HFFc6 (cell line): ENCODE measurements at regions not wholly inside any gene's neighbourhood (a gene's known extent, or its start where the extent isn't known, plus 50 kb on each side); places are given as distances from the start of the nearest gene placed in this dataset.

Source experiments
- DNase-seq: peaks from one replicate; pipeline ENCODE4 v3.0.0-alpha.2; 2018
- H3K27ac Mint-ChIP-seq: 2 replicates; pipeline ENCODE4 v1.8.0; 2020; ENCODE audit warnings: mild to moderate bottlenecking, mixed read lengths
- H3K27me3 Mint-ChIP-seq: 2 replicates; pipeline ENCODE4 v1.8.0; 2021; ENCODE audit warnings: mild to moderate bottlenecking, moderate library complexity, mixed read lengths; ENCODE audit not compliant: insufficient read depth
- H3K36me3 Mint-ChIP-seq: 2 replicates; pipeline ENCODE4 v1.8.0; 2021; ENCODE audit warnings: low read depth, mixed read lengths
- H3K4me1 Mint-ChIP-seq: 2 replicates; pipeline ENCODE4 v1.8.0; 2020; ENCODE audit warnings: low read depth, mixed read lengths
- H3K4me3 Mint-ChIP-seq: 2 replicates; pipeline ENCODE4 v1.8.0; 2020; ENCODE audit warnings: mild to moderate bottlenecking, moderate library complexity, mixed read lengths
- H3K9me3 Mint-ChIP-seq: 2 replicates; pipeline ENCODE4 v1.8.0; 2020; ENCODE audit warnings: mild to moderate bottlenecking, mixed read lengths
- TF ChIP-seq, protein P1 (sequence below): fragments of 200-600 bp; sonication (generic); IDR thresholded peaks from 2 replicates; pipeline ENCODE4 v1.5.0; 2021; ENCODE audit warnings: antibody characterized with exemption, mild to moderate bottlenecking

DNA sequence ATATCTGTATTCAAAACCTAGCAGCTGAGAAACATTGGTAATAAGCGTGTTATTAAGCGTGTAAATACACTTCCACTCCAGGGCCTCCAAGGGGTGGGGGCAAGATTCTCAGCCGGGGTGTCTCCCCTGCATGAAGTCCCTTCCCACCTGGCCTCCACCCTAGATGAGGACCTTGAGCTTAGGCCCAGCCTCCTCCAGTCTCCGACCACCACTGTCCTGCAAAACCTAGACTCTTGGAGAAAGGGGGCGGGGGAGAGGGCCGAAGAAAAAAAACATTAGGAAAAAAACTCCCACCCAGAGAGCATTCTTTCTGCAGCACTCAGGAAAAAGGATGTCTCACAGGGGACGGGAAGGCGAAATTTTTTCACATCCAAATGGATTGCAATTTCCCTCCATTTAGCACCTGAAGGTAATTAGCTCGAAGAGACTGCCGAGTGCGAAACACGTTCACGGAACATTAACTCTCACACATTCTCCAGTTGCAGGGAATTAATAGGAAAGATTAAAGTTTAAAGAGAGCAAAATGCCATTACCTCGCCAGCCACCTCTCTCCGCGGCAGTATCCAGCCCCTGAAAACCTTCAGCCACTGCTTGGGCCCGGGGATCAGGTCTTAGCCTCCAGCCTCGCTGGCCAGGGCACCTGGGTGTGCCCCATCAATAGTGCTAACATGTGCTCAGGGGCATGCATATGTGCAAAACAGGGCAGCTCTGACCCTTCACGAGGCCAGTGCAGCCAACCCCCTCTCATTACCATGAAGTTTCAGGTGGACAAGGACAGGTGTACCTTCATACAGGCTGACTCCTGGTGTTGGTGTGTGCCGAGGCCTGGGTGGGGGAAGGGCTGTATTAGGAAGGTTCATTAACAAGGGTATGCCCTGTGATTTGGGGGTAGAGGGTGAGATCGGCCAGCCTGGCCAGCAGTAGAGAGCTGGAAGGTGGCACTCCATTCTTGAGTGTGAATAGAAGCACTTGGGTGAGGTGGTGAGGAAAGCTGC lies 77.2 kb downstream of the HIF1AN start:
- TF ChIP-seq, protein P1, sequence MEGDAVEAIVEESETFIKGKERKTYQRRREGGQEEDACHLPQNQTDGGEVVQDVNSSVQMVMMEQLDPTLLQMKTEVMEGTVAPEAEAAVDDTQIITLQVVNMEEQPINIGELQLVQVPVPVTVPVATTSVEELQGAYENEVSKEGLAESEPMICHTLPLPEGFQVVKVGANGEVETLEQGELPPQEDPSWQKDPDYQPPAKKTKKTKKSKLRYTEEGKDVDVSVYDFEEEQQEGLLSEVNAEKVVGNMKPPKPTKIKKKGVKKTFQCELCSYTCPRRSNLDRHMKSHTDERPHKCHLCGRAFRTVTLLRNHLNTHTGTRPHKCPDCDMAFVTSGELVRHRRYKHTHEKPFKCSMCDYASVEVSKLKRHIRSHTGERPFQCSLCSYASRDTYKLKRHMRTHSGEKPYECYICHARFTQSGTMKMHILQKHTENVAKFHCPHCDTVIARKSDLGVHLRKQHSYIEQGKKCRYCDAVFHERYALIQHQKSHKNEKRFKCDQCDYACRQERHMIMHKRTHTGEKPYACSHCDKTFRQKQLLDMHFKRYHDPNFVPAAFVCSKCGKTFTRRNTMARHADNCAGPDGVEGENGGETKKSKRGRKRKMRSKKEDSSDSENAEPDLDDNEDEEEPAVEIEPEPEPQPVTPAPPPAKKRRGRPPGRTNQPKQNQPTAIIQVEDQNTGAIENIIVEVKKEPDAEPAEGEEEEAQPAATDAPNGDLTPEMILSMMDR = no peak
- Mint-ChIP-seq H3K9me3 (no peaks in the 10 kb centered on the region), H3K4me1 (no peaks in the 10 kb centered on the region), H3K4me3 (no peak overlapping the region), H3K27me3 (peaks cover 55% of the 10 kb centered on the region), H3K27ac (no peak overlapping the region), H3K36me3 (no peaks in the 10 kb centered on the region)
- no peak for DNase-seq

DNA sequence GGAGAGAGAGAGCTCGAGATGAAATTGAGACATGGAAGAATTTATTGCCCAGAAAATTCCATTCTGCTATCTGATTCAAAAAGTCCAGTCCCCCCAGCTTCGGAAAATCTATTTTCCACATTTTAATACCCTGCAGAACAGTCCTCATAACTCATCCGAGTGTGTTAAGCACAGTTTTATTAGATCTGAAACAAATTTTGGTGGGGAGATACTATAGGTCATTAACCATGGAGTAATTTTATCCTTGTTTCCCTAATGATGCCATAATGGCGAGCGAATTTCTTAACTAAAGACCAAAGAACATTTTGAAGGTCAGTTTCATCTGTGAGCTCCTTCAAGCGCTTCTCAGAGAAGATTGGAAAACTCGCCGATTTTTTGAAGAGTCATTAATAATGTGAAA lies 78.1 kb downstream of the HIF1AN start:
- no peaks in the 10 kb centered on the region for H3K4me1 Mint-ChIP-seq
- no peak overlapping the region for H3K4me3 Mint-ChIP-seq
- DNase-seq = no peak
- H3K27me3 Mint-ChIP-seq = peaks cover 53% of the 10 kb centered on the region
- TF ChIP-seq, protein P1 = no peak
- H3K27ac Mint-ChIP-seq = no peak overlapping the region
- no peaks in the 10 kb centered on the region for H3K9me3 Mint-ChIP-seq
- H3K36me3 Mint-ChIP-seq = no peaks in the 10 kb centered on the region

DNA sequence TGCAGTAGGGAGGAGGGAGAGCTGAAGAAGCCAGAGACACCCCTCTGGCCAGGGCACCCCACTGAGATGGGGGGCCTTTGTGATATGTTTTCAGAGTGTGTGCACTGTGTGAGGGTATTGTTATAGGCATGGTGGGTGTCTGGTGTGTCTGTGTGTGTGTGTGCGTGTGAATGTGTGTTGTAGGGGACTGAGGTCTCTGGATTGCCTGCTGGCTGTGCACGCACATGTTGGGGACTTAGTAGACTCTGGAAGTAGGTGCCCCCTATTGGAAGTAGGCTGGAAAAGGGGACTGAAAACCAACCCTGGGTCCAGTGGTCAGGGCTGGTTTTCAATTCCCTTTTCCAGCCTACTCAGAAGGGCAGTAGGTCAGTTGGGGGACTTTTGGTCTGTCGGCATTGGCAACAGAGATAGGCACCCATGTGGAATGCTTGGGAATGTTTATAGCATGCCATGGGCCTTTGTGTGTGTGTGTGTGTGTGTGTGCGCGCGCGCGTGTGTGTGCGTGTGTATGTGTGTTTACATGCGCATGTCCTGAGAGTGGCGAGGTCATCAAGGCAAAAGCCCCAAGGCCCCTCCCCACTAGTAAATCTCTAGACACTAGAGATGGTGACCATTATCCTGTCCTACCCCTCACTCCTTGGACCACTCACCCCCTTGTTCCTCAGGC lies 78.8 kb downstream of the HIF1AN start:
- no peaks in the 10 kb centered on the region for H3K4me1 Mint-ChIP-seq
- H3K4me3 Mint-ChIP-seq = no peak overlapping the region
- DNase-seq = no peak
- no peaks in the 10 kb centered on the region for H3K36me3 Mint-ChIP-seq
- peaks cover 50% of the 10 kb centered on the region for H3K27me3 Mint-ChIP-seq
- H3K9me3 Mint-ChIP-seq = no peaks in the 10 kb centered on the region
- TF ChIP-seq, protein P1 = no peak
- H3K27ac Mint-ChIP-seq = no peak overlapping the region

DNA sequence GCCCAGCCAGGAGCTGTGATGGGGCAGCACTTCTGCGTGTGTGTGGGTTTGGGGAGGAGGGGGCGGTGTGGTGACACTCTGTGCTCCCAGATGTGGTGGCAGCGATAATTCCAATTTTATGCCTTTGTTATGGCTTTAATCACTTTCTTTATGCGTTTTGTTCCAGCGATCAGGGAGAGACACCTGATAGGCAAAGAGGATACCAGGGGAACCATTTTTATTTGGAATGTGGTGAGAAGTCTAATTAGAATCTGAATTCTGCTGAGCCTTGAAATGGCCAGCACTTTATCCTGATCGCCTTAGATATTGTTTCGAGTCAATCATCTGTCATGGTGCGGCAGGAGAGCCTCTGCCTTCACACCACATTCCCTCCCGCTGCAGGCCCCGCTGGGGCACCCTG lies 79.5 kb downstream of the HIF1AN start:
- Mint-ChIP-seq H3K9me3 (no peaks in the 10 kb centered on the region), H3K4me1 (no peaks in the 10 kb centered on the region), H3K36me3 (no peaks in the 10 kb centered on the region), H3K27me3 (peaks cover 52% of the 10 kb centered on the region), H3K4me3 (no peak overlapping the region), H3K27ac (no peak overlapping the region)
- TF ChIP-seq, protein P1 = no peak
- DNase-seq = no peak

DNA sequence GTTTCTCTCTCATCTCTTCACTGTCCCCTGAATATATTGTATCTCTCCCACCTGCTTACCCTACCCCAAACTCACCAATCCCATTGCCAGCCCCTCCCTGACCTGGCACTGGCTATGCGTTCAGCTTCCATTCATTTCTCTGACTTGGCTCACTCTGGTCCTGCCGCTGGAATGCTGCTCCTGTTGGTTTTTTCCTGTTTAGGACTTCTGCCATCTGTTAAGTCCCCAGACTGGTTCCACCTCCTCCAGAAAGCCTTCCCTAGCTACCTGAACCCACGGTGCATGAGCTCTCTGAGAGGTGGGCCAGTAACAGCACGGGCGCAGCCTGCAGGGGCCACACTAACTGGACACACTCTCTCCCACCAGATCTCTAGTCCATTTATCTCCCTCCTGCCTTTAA lies 80.2 kb downstream of the HIF1AN start:
- H3K4me1 Mint-ChIP-seq = no peaks in the 10 kb centered on the region
- no peak overlapping the region for H3K27ac Mint-ChIP-seq
- H3K36me3 Mint-ChIP-seq = no peaks in the 10 kb centered on the region
- DNase-seq = no peak
- H3K4me3 Mint-ChIP-seq = no peak overlapping the region
- TF ChIP-seq, protein P1 = no peak
- no peaks in the 10 kb centered on the region for H3K9me3 Mint-ChIP-seq
- H3K27me3 Mint-ChIP-seq = peaks cover 57% of the 10 kb centered on the region
